ENCODE measurements at regions not wholly inside any gene's neighbourhood (a gene's known extent, or its start where the extent isn't known, plus 50 kb on each side); places are given as distances from the start of the nearest gene placed in this dataset.

GRCh38 chr10:9625304-9625703, 1392.4 kb upstream of the CELF2 start:
- Histone ChIP-seq H3K79me2 (ENCODE audit: control insufficient read depth, low read length) (no peaks in the 10 kb centered on the region), H3K9me3 (ENCODE audit: control insufficient read depth, insufficient read depth, low read length) (no peaks in the 10 kb centered on the region; the same call in 1 of the 2 replicates), H3K4me1 (ENCODE audit: control insufficient read depth, low read length) (no peaks in the 10 kb centered on the region), H3K9me2 (replicated peaks; ENCODE audit: control insufficient read depth, low read length) (no peaks in the 10 kb centered on the region), H4K20me1 (ENCODE audit: control insufficient read depth, insufficient read depth, low read depth, low read length) (no peaks in the 10 kb centered on the region), H3K27me3 (ENCODE audit: control insufficient read depth, low read length) (no peaks in the 10 kb centered on the region), H3K4me3 (ENCODE audit: low read length) (no peak overlapping the region), H3K27ac (ENCODE audit: low read depth, low read length) (no peak overlapping the region), H3F3A (ENCODE audit: control insufficient read depth, insufficient read depth) (no peaks in the 10 kb centered on the region), H3K36me3 (ENCODE audit: control insufficient read depth, low read length) (no peaks in the 10 kb centered on the region), H3K4me2 (ENCODE audit: low read length) (no peak overlapping the region)
- TF ChIP-seq EZH2phosphoT487 (IDR thresholded peaks at IDR 0.05; ENCODE audit: borderline replicate concordance, low read length) (no peak), CTCF (IDR thresholded peaks at IDR 0.05; ENCODE audit: low read depth, low read length, poor library complexity, severe bottlenecking) (no peak)

GRCh38 chr10:9634466-9634865, 1383.2 kb upstream of the CELF2 start:
- Histone ChIP-seq H3K4me3 (ENCODE audit: low read length) (no peak overlapping the region), H3K79me2 (ENCODE audit: control insufficient read depth, low read length) (no peaks in the 10 kb centered on the region), H3K4me1 (ENCODE audit: control insufficient read depth, low read length) (no peaks in the 10 kb centered on the region), H3K27me3 (ENCODE audit: control insufficient read depth, low read length) (no peaks in the 10 kb centered on the region), H3K4me2 (ENCODE audit: low read length) (no peak overlapping the region), H4K20me1 (ENCODE audit: control insufficient read depth, insufficient read depth, low read depth, low read length) (no peaks in the 10 kb centered on the region), H3F3A (ENCODE audit: control insufficient read depth, insufficient read depth) (no peaks in the 10 kb centered on the region), H3K27ac (ENCODE audit: low read depth, low read length) (no peak overlapping the region), H3K9me3 (ENCODE audit: control insufficient read depth, insufficient read depth, low read length) (no peaks in the 10 kb centered on the region), H3K9me2 (replicated peaks; ENCODE audit: control insufficient read depth, low read length) (no peaks in the 10 kb centered on the region), H3K36me3 (ENCODE audit: control insufficient read depth, low read length) (no peaks in the 10 kb centered on the region)
- TF ChIP-seq EZH2phosphoT487 (IDR thresholded peaks at IDR 0.05; ENCODE audit: borderline replicate concordance, low read length) (no peak), CTCF (IDR thresholded peaks at IDR 0.05; ENCODE audit: low read depth, low read length, poor library complexity, severe bottlenecking) (no peak)

- Histone ChIP-seq H3K79me2 (ENCODE audit: control insufficient read depth, low read length) (no peaks in the 10 kb centered on the region), H4K20me1 (ENCODE audit: control insufficient read depth, insufficient read depth, low read depth, low read length) (no peaks in the 10 kb centered on the region), H3K4me3 (ENCODE audit: low read length) (no peak overlapping the region), H3K4me2 (ENCODE audit: low read length) (no peak overlapping the region), H3K27ac (ENCODE audit: low read depth, low read length) (no peak overlapping the region), H3K36me3 (ENCODE audit: control insufficient read depth, low read length) (no peaks in the 10 kb centered on the region), H3F3A (ENCODE audit: control insufficient read depth, insufficient read depth) (no peaks in the 10 kb centered on the region), H3K9me3 (ENCODE audit: control insufficient read depth, insufficient read depth, low read length) (no peaks in the 10 kb centered on the region), H3K27me3 (ENCODE audit: control insufficient read depth, low read length) (no peaks in the 10 kb centered on the region), H3K9me2 (replicated peaks; ENCODE audit: control insufficient read depth, low read length) (no peaks in the 10 kb centered on the region), H3K4me1 (ENCODE audit: control insufficient read depth, low read length) (no peaks in the 10 kb centered on the region)
- TF ChIP-seq EZH2phosphoT487 (IDR thresholded peaks at IDR 0.05; ENCODE audit: borderline replicate concordance, low read length) (no peak), CTCF (IDR thresholded peaks at IDR 0.05; ENCODE audit: low read depth, low read length, poor library complexity, severe bottlenecking) (no peak)
Measured at GRCh38 chr10:9635691-9636090, 1382.0 kb upstream of the CELF2 start.

- Histone ChIP-seq H3F3A (ENCODE audit: control insufficient read depth, insufficient read depth) (no peaks in the 10 kb centered on the region), H3K4me3 (ENCODE audit: low read length) (no peak overlapping the region), H3K27ac (ENCODE audit: low read depth, low read length) (no peak overlapping the region), H3K27me3 (ENCODE audit: control insufficient read depth, low read length) (no peaks in the 10 kb centered on the region), H3K4me2 (ENCODE audit: low read length) (no peak overlapping the region), H3K4me1 (ENCODE audit: control insufficient read depth, low read length) (no peaks in the 10 kb centered on the region), H3K9me3 (ENCODE audit: control insufficient read depth, insufficient read depth, low read length) (no peaks in the 10 kb centered on the region), H4K20me1 (ENCODE audit: control insufficient read depth, insufficient read depth, low read depth, low read length) (no peaks in the 10 kb centered on the region), H3K9me2 (replicated peaks; ENCODE audit: control insufficient read depth, low read length) (no peaks in the 10 kb centered on the region), H3K79me2 (ENCODE audit: control insufficient read depth, low read length) (no peaks in the 10 kb centered on the region), H3K36me3 (ENCODE audit: control insufficient read depth, low read length) (no peaks in the 10 kb centered on the region)
- TF ChIP-seq EZH2phosphoT487 (IDR thresholded peaks at IDR 0.05; ENCODE audit: borderline replicate concordance, low read length): no peak
- no peak for TF ChIP-seq CTCF (IDR thresholded peaks at IDR 0.05; ENCODE audit: low read depth, low read length, poor library complexity, severe bottlenecking)
Measured at GRCh38 chr10:9636216-9636615, 1381.5 kb upstream of the CELF2 start.

All from DOHH2 (cell line).